ENCODE measurements at regions not wholly inside any gene's neighbourhood (a gene's known extent, or its start where the extent isn't known, plus 50 kb on each side); places are given as distances from the start of the nearest gene placed in this dataset.
"Not testable (repeated sequence)": the region's sequence is repeated elsewhere in the genome, so short reads cannot be mapped to it uniquely, and the experiment has no call there.

DNA sequence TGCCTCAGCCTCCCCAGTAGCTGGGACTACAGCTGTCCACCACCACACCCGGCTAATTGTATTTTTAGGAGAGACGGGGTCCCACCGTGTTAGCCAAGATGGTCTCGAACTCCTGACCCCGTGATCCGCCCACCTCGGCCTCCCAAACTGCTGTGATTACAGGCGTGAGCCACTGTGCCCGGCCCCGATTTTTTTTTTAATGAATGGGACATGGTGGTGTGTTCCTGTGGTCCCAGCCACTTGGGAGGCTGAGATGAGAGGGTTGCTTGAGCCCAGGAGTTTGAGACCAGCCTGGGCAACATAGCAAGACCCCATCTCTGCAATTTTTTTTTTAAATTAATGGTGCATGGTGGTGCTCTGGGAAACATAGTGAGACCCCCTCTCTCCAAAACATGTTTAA lies 143.6 kb upstream of the TPTE start:
- not testable (repeated sequence) for TF ChIP-seq JUNB (IDR thresholded peaks at IDR 0.05; ENCODE audit: unreplicated experiment); CTCF (conservative IDR thresholded peaks at IDR 0.05; ENCODE audit: low read depth in 2 of 2); EZH2 (IDR thresholded peaks at IDR 0.05; ENCODE audit: low read depth, unreplicated experiment); POLR2AphosphoS5 (IDR thresholded peaks at IDR 0.05; ENCODE audit: low read depth); CREB1 (CRISPR knock-in tag; IDR thresholded peaks at IDR 0.05; ENCODE audit: low read depth)
